ENCODE measurements at regions not wholly inside any gene's neighbourhood (a gene's known extent, or its start where the extent isn't known, plus 50 kb on each side); places are given as distances from the start of the nearest gene placed in this dataset.

DNA sequence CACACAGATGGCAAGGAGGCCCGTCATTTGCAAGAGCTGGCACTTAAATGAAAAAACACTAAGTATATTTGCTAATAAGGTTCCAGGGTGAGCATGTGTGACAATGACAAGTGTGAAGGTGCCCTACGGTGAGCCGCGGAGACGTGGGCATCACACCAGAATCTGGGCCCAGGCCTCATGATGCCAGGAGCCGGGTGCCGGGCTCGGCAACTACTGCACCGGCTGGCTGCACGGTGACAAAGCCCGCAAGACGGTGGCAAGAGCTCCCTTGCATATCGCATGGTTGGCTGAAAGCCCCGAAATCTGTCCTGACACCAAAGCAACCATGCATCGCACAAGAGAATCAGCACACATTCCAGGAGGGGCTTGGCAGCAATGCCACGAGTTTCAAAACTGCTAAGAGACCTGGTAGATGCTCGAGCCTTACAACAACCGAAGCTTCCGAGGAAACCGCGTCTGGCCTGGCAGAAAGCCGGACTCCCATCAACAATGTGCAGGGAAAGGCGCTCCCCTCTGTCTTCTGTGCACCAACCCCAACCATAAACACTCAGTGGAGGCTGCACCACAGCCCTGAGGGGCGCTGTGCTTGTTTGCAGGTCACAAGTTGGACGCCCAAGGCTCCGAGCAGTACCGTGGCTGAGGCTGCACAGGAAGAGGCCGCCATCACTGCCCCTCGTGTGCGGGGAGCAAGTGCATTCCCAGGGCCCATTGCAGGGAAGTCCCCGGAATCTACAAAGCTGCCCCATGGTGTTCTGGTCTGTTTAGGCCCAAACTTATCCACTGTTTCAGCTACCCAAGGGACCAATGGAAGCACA, 339.7 kb downstream of the CTTN start:
- no peaks in the 10 kb centered on the region for H3K79me2 ChIP-seq (ENCODE audit: insufficient read depth, low read length)
- H3K27ac ChIP-seq (ENCODE audit: low read depth, low read length), result no peak overlapping the region
- no peaks in the 10 kb centered on the region for H3K27me3 ChIP-seq (ENCODE audit: insufficient read depth, low read length)
- peaks cover 11 to 15% of the 10 kb centered on the region in 2 experiments for H3K4me1 ChIP-seq (ENCODE audit: control insufficient read depth in 1 of 2, insufficient read depth in 2 of 2, low read length in 2 of 2)
- POLR2A ChIA-PET, result no interaction called here
- H3K9me2 ChIP-seq (ENCODE audit: insufficient read depth), result no peaks in the 10 kb centered on the region
- H4K20me1 ChIP-seq (ENCODE audit: insufficient read depth), result no peaks in the 10 kb centered on the region
- no peak for ATAC-seq
- CTCF ChIA-PET, result no interaction called here
- intact Hi-C loops (cut with micrococcal nuclease), result no loop called here
- H3K36me3 ChIP-seq (ENCODE audit: control insufficient read depth in 1 of 2, insufficient read depth in 2 of 2, low read length in 2 of 2), result no peaks in the 10 kb centered on the region
- H3K4me2 ChIP-seq (ENCODE audit: low read length), result no peak overlapping the region
- no peak for DNase-seq (ENCODE audit: low read depth, low spot score)
- H3K9ac ChIP-seq (ENCODE audit: low read length), result no peak overlapping the region
- no peak overlapping the region for H2AFZ ChIP-seq (ENCODE audit: low read depth, low read length, poor library complexity, severe bottlenecking)
- no TSS peak for BruUV-seq (replicated peaks)
- H3K9me3 ChIP-seq (ENCODE audit: control insufficient read depth in 1 of 2, insufficient read depth in 1 of 2, low read depth in 1 of 2, low read length in 2 of 2), result no peaks in the 10 kb centered on the region
- TF ChIP-seq POLR2A (IDR thresholded peaks at IDR 0.05; ENCODE audit: borderline replicate concordance, extremely low read depth, insufficient read depth, insufficient read length) (no peak), EGR1 (IDR thresholded peaks at IDR 0.05; ENCODE audit: low read depth) (no peak), ATF3 (IDR thresholded peaks at IDR 0.05) (no peak), CBX3 (IDR thresholded peaks at IDR 0.05; ENCODE audit: low read depth) (no peak), YY1 (IDR thresholded peaks at IDR 0.05; ENCODE audit: extremely low read depth, insufficient replicate concordance, low read depth, low read length) (no peak), FOSL1 (IDR thresholded peaks at IDR 0.05; ENCODE audit: low read depth) (no peak), RAD21 (IDR thresholded peaks at IDR 0.05; ENCODE audit: low read depth) (no peak), TCF7L2 (IDR thresholded peaks at IDR 0.05; ENCODE audit: borderline replicate concordance, extremely low read depth, insufficient read depth, insufficient read length) (no peak), EZH2 (IDR thresholded peaks at IDR 0.05) (no peak), JUND (IDR thresholded peaks at IDR 0.05) (no peak), CEBPB (IDR thresholded peaks at IDR 0.05; ENCODE audit: low read depth) (no peak), CTCF (IDR thresholded peaks at IDR 0.05 in 2 of 3, conservative IDR thresholded peaks at IDR 0.05 in 1 of 3; ENCODE audit: borderline replicate concordance in 1 of 3, insufficient read depth in 1 of 3, low read depth in 2 of 3, low read length in 2 of 3) (no peak), SIN3A (IDR thresholded peaks at IDR 0.05; ENCODE audit: low read depth) (no peak), EZH2phosphoT487 (IDR thresholded peaks at IDR 0.05; ENCODE audit: borderline replicate concordance) (no peak), REST (IDR thresholded peaks at IDR 0.05; ENCODE audit: low read depth) (no peak)
- TF ChIP-seq, protein P1, sequence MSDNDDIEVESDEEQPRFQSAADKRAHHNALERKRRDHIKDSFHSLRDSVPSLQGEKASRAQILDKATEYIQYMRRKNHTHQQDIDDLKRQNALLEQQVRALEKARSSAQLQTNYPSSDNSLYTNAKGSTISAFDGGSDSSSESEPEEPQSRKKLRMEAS (IDR thresholded peaks at IDR 0.05), result no peak
- no peak overlapping the region for H3K4me3 ChIP-seq (replicated peaks in 1 of 2; ENCODE audit: low read depth in 1 of 2, low read length in 2 of 2)
- RAD21 ChIA-PET (ENCODE audit: low non-redundant PET in 1 of 2, low total read pairs in 2 of 2, uncharacterized antibody in 2 of 2, unreplicated experiment in 2 of 2), result no interaction called here
